Type B pancreatic cell (in vitro differentiated cells): ENCODE measurements at regions not wholly inside any gene's neighbourhood (a gene's known extent, or its start where the extent isn't known, plus 50 kb on each side); places are given as distances from the start of the nearest gene placed in this dataset.

Experiments
- DNase-seq: peaks from one replicate; pipeline ENCODE4 v3.0.0; 2021; ENCODE audit warnings: mixed read lengths; ENCODE audit not compliant: unreplicated experiment; ENCODE audit errors: extremely low spot score
- H3K27ac Mint-ChIP-seq: 2 replicates; pipeline ENCODE4 v1.8.0; 2021; ENCODE audit warnings: mild to moderate bottlenecking, mixed read lengths
- H3K27me3 Mint-ChIP-seq: 2 replicates; pipeline ENCODE4 v1.8.0; 2021; ENCODE audit warnings: mixed read lengths
- H3K36me3 Mint-ChIP-seq: 2 replicates; pipeline ENCODE4 v1.8.0; 2021; ENCODE audit warnings: mixed read lengths
- H3K4me1 Mint-ChIP-seq: one replicate; pipeline ENCODE4 v1.8.0; 2021; ENCODE audit warnings: mixed read lengths; ENCODE audit not compliant: unreplicated experiment
- H3K4me3 Mint-ChIP-seq: 2 replicates; pipeline ENCODE4 v1.8.0; 2021; ENCODE audit warnings: mild to moderate bottlenecking, mixed read lengths
- H3K9me3 Mint-ChIP-seq: 2 replicates; pipeline ENCODE4 v1.8.0; 2021; ENCODE audit warnings: mixed read lengths
- TF ChIP-seq, protein P1 (sequence below): fragments of 200-600 bp; sonication (generic); conservative IDR thresholded peaks from 2 replicates; pipeline ENCODE4 v1.5.0; 2021; ENCODE audit warnings: antibody characterized with exemption, mild to moderate bottlenecking

DNA sequence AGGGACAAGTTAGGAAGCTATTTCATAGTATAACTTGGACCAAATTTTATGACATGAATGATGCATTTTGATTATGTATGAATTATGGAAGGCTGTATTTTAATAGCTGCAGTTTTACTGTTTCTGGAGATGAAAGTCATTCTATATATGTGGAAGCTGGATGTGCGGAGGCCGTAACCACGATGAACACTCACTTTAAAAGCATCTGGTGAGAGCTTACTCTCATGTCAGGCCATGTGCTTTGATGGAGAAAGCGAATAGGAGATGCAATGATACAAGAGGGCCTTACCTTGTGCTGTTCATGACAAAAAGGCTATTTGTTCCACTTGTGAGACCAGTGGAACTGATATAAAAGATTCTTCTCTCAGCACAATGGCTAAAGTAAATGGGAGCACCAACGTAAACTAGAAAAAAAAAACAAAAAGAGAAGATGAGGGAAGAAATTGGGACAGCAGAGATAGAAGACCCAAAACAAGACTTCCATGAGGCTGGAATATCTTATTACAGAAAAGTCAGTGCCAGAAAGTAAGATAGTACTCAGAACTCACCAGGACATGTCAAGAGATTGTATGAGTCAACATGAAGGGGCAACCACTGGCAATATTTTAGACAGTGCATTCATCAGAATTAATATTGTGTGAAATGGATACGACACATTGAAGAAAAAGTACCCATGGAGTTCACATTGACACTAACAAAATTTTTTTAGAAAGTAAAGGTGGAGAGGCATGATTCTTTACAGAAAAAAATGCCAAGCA lies 63.3 kb upstream of the GAB1 start:
- no peak for DNase-seq
- Mint-ChIP-seq H3K4me1 (no peaks in the 10 kb centered on the region), H3K36me3 (no peaks in the 10 kb centered on the region), H3K4me3 (no peak overlapping the region), H3K27me3 (no peaks in the 10 kb centered on the region), H3K27ac (no peak overlapping the region), H3K9me3 (no peaks in the 10 kb centered on the region)
- TF ChIP-seq, protein P1, sequence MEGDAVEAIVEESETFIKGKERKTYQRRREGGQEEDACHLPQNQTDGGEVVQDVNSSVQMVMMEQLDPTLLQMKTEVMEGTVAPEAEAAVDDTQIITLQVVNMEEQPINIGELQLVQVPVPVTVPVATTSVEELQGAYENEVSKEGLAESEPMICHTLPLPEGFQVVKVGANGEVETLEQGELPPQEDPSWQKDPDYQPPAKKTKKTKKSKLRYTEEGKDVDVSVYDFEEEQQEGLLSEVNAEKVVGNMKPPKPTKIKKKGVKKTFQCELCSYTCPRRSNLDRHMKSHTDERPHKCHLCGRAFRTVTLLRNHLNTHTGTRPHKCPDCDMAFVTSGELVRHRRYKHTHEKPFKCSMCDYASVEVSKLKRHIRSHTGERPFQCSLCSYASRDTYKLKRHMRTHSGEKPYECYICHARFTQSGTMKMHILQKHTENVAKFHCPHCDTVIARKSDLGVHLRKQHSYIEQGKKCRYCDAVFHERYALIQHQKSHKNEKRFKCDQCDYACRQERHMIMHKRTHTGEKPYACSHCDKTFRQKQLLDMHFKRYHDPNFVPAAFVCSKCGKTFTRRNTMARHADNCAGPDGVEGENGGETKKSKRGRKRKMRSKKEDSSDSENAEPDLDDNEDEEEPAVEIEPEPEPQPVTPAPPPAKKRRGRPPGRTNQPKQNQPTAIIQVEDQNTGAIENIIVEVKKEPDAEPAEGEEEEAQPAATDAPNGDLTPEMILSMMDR, result no peak

DNA sequence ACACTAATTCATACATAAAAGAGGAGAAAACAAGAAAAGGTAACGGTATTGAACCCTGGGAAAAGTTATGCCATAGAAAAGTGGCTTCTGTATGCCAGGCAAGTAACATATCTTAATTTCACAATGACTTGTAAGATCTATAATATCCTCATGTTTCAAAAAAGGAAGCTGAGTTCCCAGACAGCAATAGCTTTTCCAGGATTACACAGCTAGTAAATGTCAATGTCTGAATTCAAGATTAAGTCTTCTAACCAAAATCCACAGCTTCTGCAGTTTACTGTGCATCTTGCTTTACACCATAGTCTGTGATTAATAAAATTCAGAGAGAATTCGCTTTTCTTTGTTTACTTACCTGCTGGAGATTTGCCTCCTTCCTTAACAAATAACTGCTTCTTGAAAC lies 55.8 kb upstream of the GAB1 start:
- no peaks in the 10 kb centered on the region for H3K36me3 Mint-ChIP-seq
- no peak overlapping the region for H3K4me3 Mint-ChIP-seq
- TF ChIP-seq, protein P1, result no peak
- no peak overlapping the region for H3K27ac Mint-ChIP-seq
- H3K27me3 Mint-ChIP-seq, result no peaks in the 10 kb centered on the region
- no peaks in the 10 kb centered on the region for H3K4me1 Mint-ChIP-seq
- no peaks in the 10 kb centered on the region for H3K9me3 Mint-ChIP-seq
- DNase-seq, result no peak

DNA sequence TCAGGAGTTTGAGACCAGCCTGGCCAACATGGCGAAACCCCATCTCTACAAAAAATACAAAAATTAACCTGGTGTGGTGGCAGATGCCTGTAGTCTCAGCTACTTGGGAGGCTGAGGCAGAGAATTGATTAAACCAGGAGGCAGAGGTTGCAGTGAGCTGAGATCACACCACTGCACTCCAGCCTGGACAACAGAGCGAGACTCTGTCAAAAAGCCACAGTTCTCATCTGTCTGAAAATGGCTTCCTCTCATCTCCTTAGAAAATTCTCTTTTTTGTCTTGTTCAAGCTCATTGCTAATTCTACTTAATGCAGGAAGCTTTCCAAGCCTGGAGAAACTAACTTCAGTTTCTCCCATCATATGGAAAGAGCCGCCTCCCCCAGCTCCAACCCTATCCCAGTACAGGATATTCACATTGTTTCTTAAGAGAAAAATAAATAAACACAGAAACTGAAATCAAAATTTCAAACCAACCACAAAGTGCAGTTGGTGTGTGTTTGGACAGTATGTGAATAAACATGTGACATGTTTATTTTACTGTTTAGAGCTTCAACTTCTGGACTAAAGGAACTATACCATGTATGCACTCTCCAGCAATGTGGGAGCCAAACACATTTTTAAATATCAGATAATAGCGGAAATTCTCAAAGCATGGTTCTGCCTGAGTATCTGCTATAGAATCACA lies 55.0 kb upstream of the GAB1 start:
- Mint-ChIP-seq H3K4me1 (peaks cover 7% of the 10 kb centered on the region), H3K4me3 (no peak overlapping the region), H3K27ac (no peak overlapping the region), H3K9me3 (no peaks in the 10 kb centered on the region), H3K27me3 (no peaks in the 10 kb centered on the region), H3K36me3 (no peaks in the 10 kb centered on the region)
- no peak for DNase-seq
- TF ChIP-seq, protein P1, result no peak

DNA sequence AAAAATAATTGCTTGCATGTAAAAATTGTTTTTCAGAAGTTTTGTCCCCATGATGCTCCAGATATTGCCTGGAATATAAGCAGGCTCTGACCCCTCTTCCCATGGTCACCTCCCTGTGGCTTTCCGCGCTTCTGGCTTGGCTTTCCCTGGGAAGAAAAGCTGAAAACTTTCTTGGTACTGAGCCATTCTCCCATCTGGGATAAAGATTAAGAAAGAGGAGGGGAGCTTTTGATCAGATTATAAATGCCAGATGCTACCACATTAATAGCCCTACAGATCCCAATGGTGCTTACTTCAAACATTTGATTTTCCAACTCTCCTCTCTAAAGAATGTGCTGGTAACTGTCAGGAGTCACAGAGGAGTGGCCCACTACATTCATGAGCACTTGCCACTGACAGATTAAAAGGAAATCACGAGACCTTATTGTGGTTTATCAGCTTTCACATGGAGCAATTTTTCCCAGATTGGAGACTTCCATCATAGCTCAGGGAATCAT lies 54.4 kb upstream of the GAB1 start:
- Mint-ChIP-seq H3K9me3 (no peaks in the 10 kb centered on the region), H3K4me3 (no peak overlapping the region), H3K36me3 (no peaks in the 10 kb centered on the region), H3K4me1 (peaks cover 13% of the 10 kb centered on the region), H3K27me3 (no peaks in the 10 kb centered on the region), H3K27ac (peak overlapping the region; percentile 51)
- TF ChIP-seq, protein P1, result no peak
- DNase-seq, result no peak

DNA sequence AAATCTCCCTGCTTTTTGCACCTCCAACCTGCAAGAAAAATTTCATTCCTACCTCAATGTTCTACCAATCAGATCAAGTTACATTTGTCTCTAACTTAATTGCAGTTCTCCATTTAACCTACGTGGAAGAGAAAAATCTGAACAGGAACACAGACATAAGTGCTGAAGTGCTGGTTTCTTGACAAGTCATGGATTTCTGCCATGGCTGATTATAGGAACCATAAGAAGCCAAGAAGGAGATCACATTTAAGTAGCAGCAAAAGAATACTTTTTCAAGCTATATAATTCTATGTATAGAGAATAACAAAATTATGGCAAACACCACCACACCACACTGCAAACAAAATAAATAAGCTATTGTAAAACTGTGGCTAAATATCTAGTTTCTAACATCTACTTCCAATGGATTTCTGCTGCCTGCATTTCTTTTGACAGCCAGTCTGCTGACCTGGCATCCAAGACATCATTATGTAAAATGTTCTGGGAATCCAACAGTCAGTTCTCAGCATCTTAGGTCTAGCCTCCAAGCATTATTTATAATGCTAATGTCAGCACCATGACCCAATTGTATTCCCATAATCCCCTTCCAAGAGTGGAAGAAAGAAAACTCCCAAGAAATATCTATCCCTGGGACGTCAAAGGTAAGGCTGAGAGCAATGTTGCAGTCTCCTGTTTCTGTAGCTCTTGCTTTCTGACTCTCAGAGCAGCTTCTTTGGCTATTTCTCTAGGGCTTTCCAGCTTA lies 50.8 kb upstream of the GAB1 start:
- Mint-ChIP-seq H3K36me3 (no peaks in the 10 kb centered on the region), H3K4me3 (no peak overlapping the region), H3K9me3 (no peaks in the 10 kb centered on the region), H3K27me3 (no peaks in the 10 kb centered on the region), H3K27ac (no peak overlapping the region), H3K4me1 (peaks cover 17% of the 10 kb centered on the region)
- TF ChIP-seq, protein P1, result no peak
- DNase-seq, result no peak
